H1 (cell line): ENCODE measurements at regions not wholly inside any gene's neighbourhood (a gene's known extent, or its start where the extent isn't known, plus 50 kb on each side); places are given as distances from the start of the nearest gene placed in this dataset.

Experiments
- RXRA ChIP-seq: IDR thresholded peaks from 2 replicates; pipeline ENCODE4 v1.6.1; 2011; ENCODE audit warnings: low read depth, mild to moderate bottlenecking, low read length, moderate library complexity; ENCODE audit not compliant: insufficient read depth

DNA sequence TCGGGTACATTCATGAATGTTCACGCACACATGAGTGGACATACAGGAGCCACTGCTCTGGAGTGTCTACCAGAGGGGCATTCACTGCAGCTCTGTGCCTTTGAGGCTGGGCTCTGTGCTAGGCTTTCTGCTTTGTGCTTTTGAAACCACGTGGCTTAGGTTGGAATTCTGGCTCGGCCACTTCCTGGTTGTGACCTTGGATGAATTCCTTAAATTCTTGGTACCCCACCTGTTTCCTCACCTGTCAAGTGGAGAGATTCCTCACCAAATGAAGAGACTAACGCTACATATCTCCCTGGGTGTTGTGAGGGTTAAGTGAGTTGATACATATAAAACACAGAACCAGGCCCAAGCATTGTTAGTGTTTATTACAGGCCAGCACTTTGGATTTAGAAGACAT is 842.8 kb downstream of the VRK1 start (continued):
- TF ChIP-seq RXRA = no peak
- TF ChIP-seq, all 59 proteins: peak for 7
